H9 (cell line): ENCODE measurements at regions not wholly inside any gene's neighbourhood (a gene's known extent, or its start where the extent isn't known, plus 50 kb on each side); places are given as distances from the start of the nearest gene placed in this dataset.

Experiments used
- DNase-seq: peaks from one replicate; pipeline ENCODE4 v3.0.0-alpha.2; 2017
- H2AFZ ChIP-seq: one replicate; pipeline ENCODE4 v1.6.1; 2013; ENCODE audit warnings: mild to moderate bottlenecking, low read length, control low read depth, moderate library complexity
- H2AK5ac ChIP-seq: 2 replicates; pipeline ENCODE4 v1.6.1; 2013; ENCODE audit warnings: low read length, control low read depth, mixed read lengths; ENCODE audit not compliant: insufficient read length
- H2BK120ac ChIP-seq: one replicate; pipeline ENCODE4 v1.6.1; 2013; ENCODE audit warnings: low read depth, mild to moderate bottlenecking, low read length, control low read depth, inconsistent platforms; ENCODE audit not compliant: poor library complexity, severe bottlenecking
- H2BK12ac ChIP-seq: 2 replicates; pipeline ENCODE4 v1.6.1; 2013; ENCODE audit warnings: low read length, control low read depth, mixed read lengths, low read depth; ENCODE audit not compliant: insufficient read length
- H2BK15ac ChIP-seq: 2 replicates; pipeline ENCODE4 v1.6.1; 2013; ENCODE audit warnings: low read depth, low read length, control low read depth
- H2BK20ac ChIP-seq: one replicate; pipeline ENCODE4 v1.6.1; 2013; ENCODE audit warnings: low read depth, mild to moderate bottlenecking, low read length, control low read depth, inconsistent platforms; ENCODE audit not compliant: poor library complexity, severe bottlenecking
- H2BK5ac ChIP-seq: 2 replicates; pipeline ENCODE4 v1.6.1; 2013; ENCODE audit warnings: low read length, control low read depth, mixed read lengths; ENCODE audit not compliant: insufficient read length
- H3K14ac ChIP-seq: 2 replicates; pipeline ENCODE4 v1.6.1; 2013; ENCODE audit warnings: low read length, control low read depth; ENCODE audit not compliant: insufficient read depth
- H3K18ac ChIP-seq: 2 replicates; pipeline ENCODE4 v1.6.1; 2013; ENCODE audit warnings: low read depth, mild to moderate bottlenecking, mixed read lengths, low read length, control low read depth; ENCODE audit not compliant: insufficient read length
- H3K23ac ChIP-seq: 2 replicates; pipeline ENCODE4 v1.6.1; 2013; ENCODE audit warnings: low read length, control low read depth, mixed read lengths, low read depth; ENCODE audit not compliant: insufficient read length
- H3K23me2 ChIP-seq: 2 replicates; pipeline ENCODE4 v1.6.1; 2013; ENCODE audit warnings: low read depth, mild to moderate bottlenecking, mixed read lengths, low read length, control low read depth; ENCODE audit not compliant: insufficient read length, poor library complexity, severe bottlenecking
- H3K27ac ChIP-seq: 2 replicates; pipeline ENCODE4 v1.5.1; 2013; ENCODE audit warnings: low read length, control low read depth, mixed read lengths, low read depth; ENCODE audit not compliant: insufficient read length
- H3K27me3 ChIP-seq: 2 replicates; pipeline ENCODE4 v1.6.1; 2013; ENCODE audit warnings: low read length, control low read depth, inconsistent platforms; ENCODE audit not compliant: insufficient read depth
- H3K4ac ChIP-seq: 2 replicates; pipeline ENCODE4 v1.6.1; 2013; ENCODE audit warnings: low read depth, mild to moderate bottlenecking, control low read depth, inconsistent platforms, low read length, moderate library complexity
- H3K4me1 ChIP-seq: 2 replicates; pipeline ENCODE4 v1.6.1; 2013; ENCODE audit warnings: low read length, control low read depth, inconsistent platforms; ENCODE audit not compliant: insufficient read depth
- H3K4me2 ChIP-seq: 2 replicates; pipeline ENCODE4 v1.6.1; 2013; ENCODE audit warnings: low read length, control low read depth, mixed read lengths; ENCODE audit not compliant: insufficient read length, insufficient read depth
- H3K56ac ChIP-seq: 2 replicates; pipeline ENCODE4 v1.6.1; 2013; ENCODE audit warnings: low read depth, mild to moderate bottlenecking, mixed read lengths, low read length, control low read depth; ENCODE audit not compliant: insufficient read length
- H3K79me1 ChIP-seq: 2 replicates; pipeline ENCODE4 v1.6.1; 2013; ENCODE audit warnings: low read depth, mild to moderate bottlenecking, moderate library complexity, low read length, control low read depth, inconsistent platforms; ENCODE audit not compliant: insufficient read depth, poor library complexity, severe bottlenecking
- H3K79me2 ChIP-seq: 2 replicates; pipeline ENCODE4 v1.6.1; 2013; ENCODE audit warnings: low read length, control low read depth, inconsistent platforms; ENCODE audit not compliant: insufficient read depth
- H3K9ac ChIP-seq: 2 replicates; pipeline ENCODE4 v1.6.1; 2013; ENCODE audit warnings: low read length, control low read depth, mixed read lengths; ENCODE audit not compliant: insufficient read length; ENCODE audit errors: extremely low read depth
- H3K9me3 ChIP-seq: one replicate; pipeline ENCODE4 v1.6.1; 2013; ENCODE audit warnings: low read depth, low read length, inconsistent platforms; ENCODE audit not compliant: control insufficient read depth
- H3T11ph ChIP-seq: one replicate; pipeline ENCODE4 v1.6.1; 2013; ENCODE audit warnings: mild to moderate bottlenecking, low read length, control low read depth, inconsistent platforms
- H4K20me1 ChIP-seq: one replicate; pipeline ENCODE4 v1.6.1; 2013; ENCODE audit not compliant: control insufficient read depth, insufficient read length, insufficient read depth
- H4K5ac ChIP-seq: 2 replicates; pipeline ENCODE4 v1.6.1; 2013; ENCODE audit warnings: low read depth, mild to moderate bottlenecking, mixed read lengths, low read length, control low read depth; ENCODE audit not compliant: insufficient read length
- H4K8ac ChIP-seq: replicated peaks from 2 replicates; pipeline ENCODE4 v1.6.1; 2013; ENCODE audit warnings: low read length, control low read depth, mixed read lengths, low read depth; ENCODE audit not compliant: insufficient read length
- H4K91ac ChIP-seq: 2 replicates; pipeline ENCODE4 v1.6.1; 2013; ENCODE audit warnings: low read depth, mild to moderate bottlenecking, moderate library complexity, mixed read lengths, low read length, control low read depth; ENCODE audit not compliant: insufficient read length
- H3K27ac Mint-ChIP-seq, 3 experiments: 2 replicates in 2 of 3; 3 replicates in 1 of 3; pipeline ENCODE4 v1.8.0; 2020 to 2021; ENCODE audit warnings: mixed read lengths in 3 of 3, mild to moderate bottlenecking in 1 of 3, moderate library complexity in 1 of 3
- H3K27me3 Mint-ChIP-seq: 2 replicates; pipeline ENCODE4 v1.8.0; 2021; ENCODE audit warnings: low read depth, mild to moderate bottlenecking, moderate library complexity, mixed read lengths
- H3K36me3 Mint-ChIP-seq, 3 experiments: 2 replicates in 2 of 3; 3 replicates in 1 of 3; pipeline ENCODE4 v1.8.0; 2020 to 2021; ENCODE audit warnings: low read depth in 3 of 3, mixed read lengths in 3 of 3; ENCODE audit not compliant: insufficient read depth in 1 of 3
- H3K4me1 Mint-ChIP-seq, 2 experiments: 2 replicates each; pipeline ENCODE4 v1.8.0; 2020; ENCODE audit warnings: mixed read lengths in 2 of 2
- H3K4me3 Mint-ChIP-seq, 2 experiments: 2 replicates in 1 of 2; 3 replicates in 1 of 2; pipeline ENCODE4 v1.8.0; 2020 to 2021; ENCODE audit warnings: mild to moderate bottlenecking in 2 of 2, mixed read lengths in 2 of 2, moderate library complexity in 1 of 2
- H3K9me3 Mint-ChIP-seq, 2 experiments: 2 replicates in 1 of 2; 3 replicates in 1 of 2; pipeline ENCODE4 v1.8.0; 2020; ENCODE audit warnings: mild to moderate bottlenecking in 2 of 2, mixed read lengths in 2 of 2, moderate library complexity in 1 of 2
- CTCF ChIP-seq: fragments of 200-600 bp; sonication (generic); conservative IDR thresholded peaks from 3 replicates; pipeline ENCODE4 v1.8.0; 2021; ENCODE audit warnings: antibody characterized with exemption, mild to moderate bottlenecking
- WGBS: extraction: QIAGEN DNeasy Blood & Tissue Kit; methylation state at CpG from one replicate; pipeline ENCODE4 v1.1.7; 2013; ENCODE audit warnings: missing lambda C conversion rate, low lambda C conversion rate, mixed read lengths; ENCODE audit not compliant: insufficient read length; ENCODE audit errors: extremely low coverage; 5-methylcytosine and 5-hydroxymethylcytosine counted together

- Mint-ChIP-seq H3K36me3 (no peaks in the 10 kb centered on the region; a peak in 1 of 7 replicates), H3K9me3 (peaks cover 48 to 72% of the 10 kb centered on the region in 2 experiments), H3K4me3 (no peak overlapping the region), H3K27me3 (no peaks in the 10 kb centered on the region; the same call in 1 of the 2 replicates), H3K27ac (no peak overlapping the region), H3K4me1 (peaks cover 0 to 2% of the 10 kb centered on the region in 2 experiments; a peak in 1 of 4 replicates)
- Histone ChIP-seq H3K9me3 (no peaks in the 10 kb centered on the region), H2BK12ac (no peak overlapping the region), H3K14ac (no peak overlapping the region), H3K79me2 (no peaks in the 10 kb centered on the region), H3K79me1 (no peaks in the 10 kb centered on the region), H3T11ph (no peak overlapping the region), H3K23ac (no peak overlapping the region), H2AK5ac (no peak overlapping the region), H2BK20ac (no peak overlapping the region), H2BK15ac (no peak overlapping the region), H3K9ac (no peak overlapping the region), H2BK120ac (no peak overlapping the region), H4K20me1 (no peaks in the 10 kb centered on the region), H4K8ac (no peak overlapping the region), H3K27ac (no peak overlapping the region), H4K91ac (no peak overlapping the region), H3K4ac (no peak overlapping the region), H3K4me1 (no peaks in the 10 kb centered on the region), H4K5ac (no peak overlapping the region), H2AFZ (no peak overlapping the region), H3K4me2 (no peak overlapping the region), H3K56ac (no peak overlapping the region), H3K27me3 (no peaks in the 10 kb centered on the region), H3K18ac (no peak overlapping the region), H3K23me2 (no peaks in the 10 kb centered on the region), H2BK5ac (no peak overlapping the region)
- DNase-seq = no peak
- no CpG with 5 or more reads among the region's 1 CpG for whole genome bisulfite sequencing
- TF ChIP-seq CTCF = no peak
Observed at GRCh38 chr21:25062061-25062460, 545.2 kb downstream of the MRPL39 start.
